HG03460 (cell line): ENCODE measurements at regions not wholly inside any gene's neighbourhood (a gene's known extent, or its start where the extent isn't known, plus 50 kb on each side); places are given as distances from the start of the nearest gene placed in this dataset.
"Not testable (repeated sequence)": the region's sequence is repeated elsewhere in the genome, so short reads cannot be mapped to it uniquely, and the experiment has no call there.

Experiments
- ATAC-seq: cut with Tn5 transposase; IDR thresholded peaks from one replicate; pipeline ENCODE4 v1.9.1; 2021; ENCODE audit not compliant: unreplicated experiment

- ATAC-seq: peak; percentile 62
Observed at GRCh38 chr21:8377093-8377841, 2144.1 kb upstream of the TPTE start.

DNA sequence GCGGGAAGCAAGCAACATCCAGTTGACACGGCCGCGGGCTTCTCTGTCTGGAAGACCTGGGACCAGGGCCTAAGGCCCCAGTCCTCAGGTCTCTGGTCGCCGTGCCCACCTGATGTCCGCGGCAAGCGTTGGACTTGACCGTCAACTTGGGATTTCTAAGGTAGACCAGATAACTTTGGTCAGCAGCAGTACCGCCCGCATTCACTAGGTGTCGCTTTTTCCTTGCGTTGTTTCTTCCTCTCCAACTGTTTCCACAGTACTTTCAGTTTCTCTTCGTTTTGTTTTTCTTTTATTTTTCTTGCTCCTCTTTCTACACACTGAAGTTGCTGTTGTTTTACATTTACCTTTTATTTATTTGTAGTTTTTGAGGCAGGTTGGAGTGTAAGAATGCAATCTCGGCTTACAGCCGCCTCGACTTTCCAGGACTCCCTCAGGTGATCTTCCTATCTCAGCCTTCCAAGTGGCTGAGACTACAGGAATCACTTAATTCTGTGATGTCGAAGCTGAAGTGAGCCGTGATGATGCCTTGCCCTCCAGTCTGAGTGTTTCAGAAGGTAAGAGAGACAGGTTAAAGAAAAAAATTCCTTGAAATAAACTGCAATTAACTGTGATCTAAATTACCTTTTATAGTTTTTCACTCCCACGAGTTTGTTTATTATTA is 2140.8 kb upstream of the TPTE start:
- not testable (repeated sequence) for ATAC-seq

DNA sequence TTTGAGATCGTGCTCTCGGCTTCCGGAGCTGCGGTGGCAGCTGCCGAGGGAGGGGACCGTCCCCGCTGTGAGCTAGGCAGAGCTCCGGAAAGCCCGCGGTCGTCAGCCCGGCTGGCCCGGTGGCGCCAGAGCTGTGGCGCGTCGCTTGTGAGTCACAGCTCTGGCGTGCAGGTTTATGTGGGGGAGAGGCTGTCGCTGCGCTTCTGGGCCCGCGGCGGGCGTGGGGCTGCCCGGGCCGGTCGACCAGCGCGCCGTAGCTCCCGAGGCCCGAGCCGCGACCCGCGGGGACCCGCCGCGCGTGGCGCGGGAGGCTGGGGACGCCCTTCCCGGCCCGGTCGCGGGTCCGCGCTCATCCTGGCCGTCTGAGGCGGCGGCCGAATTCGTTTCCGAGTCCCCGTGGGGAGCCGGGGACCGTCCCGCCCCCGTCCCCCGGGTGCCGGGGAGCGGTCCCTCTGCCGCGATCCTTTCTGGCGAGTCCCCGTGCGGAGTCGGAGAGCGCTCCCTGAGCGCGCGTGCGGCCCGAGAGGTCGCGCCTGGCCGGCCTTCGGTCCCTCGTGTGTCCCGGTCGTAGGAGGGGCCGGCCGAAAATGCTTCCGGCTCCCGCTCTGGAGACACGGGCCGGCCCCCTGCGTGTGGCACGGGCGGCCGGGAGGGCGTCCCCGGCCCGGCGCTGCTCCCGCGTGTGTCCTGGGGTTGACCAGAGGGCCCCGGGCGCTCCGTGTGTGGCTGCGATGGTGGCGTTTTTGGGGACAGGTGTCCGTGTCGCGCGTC is 2133.0 kb upstream of the TPTE start:
- not testable (repeated sequence) for ATAC-seq

- not testable (repeated sequence) for ATAC-seq
Observed at GRCh38 chr21:8388940-8389238, 2132.5 kb upstream of the TPTE start.

DNA sequence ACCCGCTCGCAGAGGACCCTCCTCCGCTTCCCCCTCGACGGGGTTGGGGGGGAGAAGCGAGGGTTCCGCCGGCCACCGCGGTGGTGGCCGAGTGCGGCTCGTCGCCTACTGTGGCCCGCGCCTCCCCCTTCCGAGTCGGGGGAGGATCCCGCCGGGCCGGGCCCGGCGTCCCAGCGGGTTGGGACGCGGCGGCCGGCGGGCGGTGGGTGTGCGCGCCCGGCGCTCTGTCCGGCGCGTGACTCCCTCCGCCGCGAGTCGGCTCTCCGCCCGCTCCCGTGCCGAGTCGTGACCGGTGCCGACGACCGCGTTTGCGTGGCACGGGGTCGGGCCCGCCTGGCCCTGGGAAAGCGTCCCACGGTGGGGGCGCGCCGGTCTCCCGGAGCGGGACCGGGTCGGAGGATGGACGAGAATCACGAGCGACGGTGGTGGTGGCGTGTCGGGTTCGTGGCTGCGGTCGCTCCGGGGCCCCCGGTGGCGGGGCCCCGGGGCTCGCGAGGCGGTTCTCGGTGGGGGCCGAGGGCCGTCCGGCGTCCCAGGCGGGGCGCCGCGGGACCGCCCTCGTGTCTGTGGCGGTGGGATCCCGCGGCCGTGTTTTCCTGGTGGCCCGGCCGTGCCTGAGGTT is 2130.7 kb upstream of the TPTE start:
- ATAC-seq: not testable (repeated sequence)

DNA sequence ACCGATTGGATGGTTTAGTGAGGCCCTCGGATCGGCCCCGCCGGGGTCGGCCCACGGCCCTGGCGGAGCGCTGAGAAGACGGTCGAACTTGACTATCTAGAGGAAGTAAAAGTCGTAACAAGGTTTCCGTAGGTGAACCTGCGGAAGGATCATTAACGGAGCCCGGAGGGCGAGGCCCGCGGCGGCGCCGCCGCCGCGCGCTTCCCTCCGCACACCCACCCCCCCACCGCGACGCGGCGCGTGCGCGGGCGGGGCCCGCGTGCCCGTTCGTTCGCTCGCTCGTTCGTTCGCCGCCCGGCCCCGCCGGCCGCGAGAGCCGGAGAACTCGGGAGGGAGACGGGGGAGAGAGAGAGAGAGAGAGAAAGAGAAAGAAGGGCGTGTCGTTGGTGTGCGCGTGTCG is 2127.0 kb upstream of the TPTE start:
- ATAC-seq: not testable (repeated sequence)

GRCh38 chr21:8395992-8396391 is 2125.4 kb upstream of the TPTE start:
- ATAC-seq: not testable (repeated sequence)

DNA sequence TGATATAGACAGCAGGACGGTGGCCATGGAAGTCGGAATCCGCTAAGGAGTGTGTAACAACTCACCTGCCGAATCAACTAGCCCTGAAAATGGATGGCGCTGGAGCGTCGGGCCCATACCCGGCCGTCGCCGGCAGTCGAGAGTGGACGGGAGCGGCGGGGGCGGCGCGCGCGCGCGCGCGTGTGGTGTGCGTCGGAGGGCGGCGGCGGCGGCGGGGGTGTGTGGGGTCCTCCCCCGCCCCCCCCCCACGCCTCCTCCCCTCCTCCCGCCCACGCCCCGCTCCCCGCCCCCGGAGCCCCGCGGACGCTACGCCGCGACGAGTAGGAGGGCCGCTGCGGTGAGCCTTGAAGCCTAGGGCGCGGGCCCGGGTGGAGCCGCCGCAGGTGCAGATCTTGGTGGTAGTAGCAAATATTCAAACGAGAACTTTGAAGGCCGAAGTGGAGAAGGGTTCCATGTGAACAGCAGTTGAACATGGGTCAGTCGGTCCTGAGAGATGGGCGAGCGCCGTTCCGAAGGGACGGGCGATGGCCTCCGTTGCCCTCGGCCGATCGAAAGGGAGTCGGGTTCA is 2122.4 kb upstream of the TPTE start:
- not testable (repeated sequence) for ATAC-seq

DNA sequence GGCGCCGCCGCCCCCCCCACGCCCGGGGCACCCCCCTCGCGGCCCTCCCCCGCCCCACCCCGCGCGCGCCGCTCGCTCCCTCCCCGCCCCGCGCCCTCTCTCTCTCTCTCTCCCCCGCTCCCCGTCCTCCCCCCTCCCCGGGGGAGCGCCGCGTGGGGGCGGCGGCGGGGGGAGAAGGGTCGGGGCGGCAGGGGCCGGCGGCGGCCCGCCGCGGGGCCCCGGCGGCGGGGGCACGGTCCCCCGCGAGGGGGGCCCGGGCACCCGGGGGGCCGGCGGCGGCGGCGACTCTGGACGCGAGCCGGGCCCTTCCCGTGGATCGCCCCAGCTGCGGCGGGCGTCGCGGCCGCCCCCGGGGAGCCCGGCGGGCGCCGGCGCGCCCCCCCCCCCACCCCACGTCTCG is 2121.5 kb upstream of the TPTE start:
- ATAC-seq: not testable (repeated sequence)

GRCh38 chr21:8401799-8402198 is 2119.6 kb upstream of the TPTE start:
- not testable (repeated sequence) for ATAC-seq

DNA sequence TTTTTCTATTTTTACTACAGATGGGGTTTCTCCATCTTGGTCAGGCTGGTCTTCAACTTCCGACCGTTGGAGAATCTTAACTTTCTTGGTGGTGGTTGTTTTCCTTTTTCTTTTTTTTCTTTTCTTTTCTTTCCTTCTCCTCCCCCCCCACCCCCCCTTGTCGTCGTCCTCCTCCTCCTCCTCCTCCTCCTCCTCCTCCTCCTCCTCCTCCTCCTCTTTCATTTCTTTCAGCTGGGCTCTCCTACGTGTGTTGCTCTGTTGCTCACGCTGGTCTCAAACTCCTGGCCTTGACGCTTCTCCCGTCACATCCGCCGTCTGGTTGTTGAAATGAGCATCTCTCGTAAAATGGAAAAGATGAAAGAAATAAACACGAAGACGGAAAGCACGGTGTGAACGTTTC is 2115.1 kb upstream of the TPTE start:
- not testable (repeated sequence) for ATAC-seq

GRCh38 chr21:8411139-8411671 is 2110.2 kb upstream of the TPTE start:
- not testable (repeated sequence) for ATAC-seq

- peak; percentile 80 for ATAC-seq
Observed at GRCh38 chr21:8419925-8420560, 2101.3 kb upstream of the TPTE start.

DNA sequence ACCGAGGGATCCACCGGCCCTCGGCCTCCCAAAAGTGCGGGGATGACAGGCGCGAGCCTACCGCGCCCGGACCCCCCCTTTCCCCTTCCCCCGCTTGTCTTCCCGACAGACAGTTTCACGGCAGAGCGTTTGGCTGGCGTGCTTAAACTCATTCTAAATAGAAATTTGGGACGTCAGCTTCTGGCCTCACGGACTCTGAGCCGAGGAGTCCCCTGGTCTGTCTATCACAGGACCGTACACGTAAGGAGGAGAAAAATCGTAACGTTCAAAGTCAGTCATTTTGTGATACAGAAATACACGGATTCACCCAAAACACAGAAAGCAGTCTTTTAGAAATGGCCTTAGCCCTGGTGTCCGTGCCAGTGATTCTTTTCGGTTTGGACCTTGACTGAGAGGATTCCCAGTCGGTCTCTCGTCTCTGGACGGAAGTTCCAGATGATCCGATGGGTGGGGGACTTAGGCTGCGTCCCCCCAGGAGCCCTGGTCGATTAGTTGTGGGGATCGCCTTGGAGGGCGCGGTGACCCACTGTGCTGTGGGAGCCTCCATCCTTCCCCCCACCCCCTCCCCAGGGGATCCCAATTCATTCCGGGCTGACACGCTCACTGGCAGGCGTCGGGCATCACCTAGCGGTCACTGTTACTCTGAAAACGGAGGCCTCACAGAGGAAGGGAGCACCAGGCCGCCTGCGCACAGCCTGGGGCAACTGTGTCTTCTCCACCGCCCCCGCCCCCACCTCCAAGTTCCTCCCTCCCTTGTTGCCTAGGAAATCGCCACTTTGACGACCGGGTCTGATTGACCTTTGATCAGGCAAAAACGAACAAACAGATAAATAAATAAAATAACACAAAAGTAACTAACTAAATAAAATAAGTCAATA is 2093.4 kb upstream of the TPTE start:
- ATAC-seq: peak; percentile 37

- peak; percentile 70 for ATAC-seq
Observed at GRCh38 chr21:8428668-8429456, 2092.5 kb upstream of the TPTE start.

GRCh38 chr21:8434710-8435109 is 2086.7 kb upstream of the TPTE start:
- not testable (repeated sequence) for ATAC-seq

DNA sequence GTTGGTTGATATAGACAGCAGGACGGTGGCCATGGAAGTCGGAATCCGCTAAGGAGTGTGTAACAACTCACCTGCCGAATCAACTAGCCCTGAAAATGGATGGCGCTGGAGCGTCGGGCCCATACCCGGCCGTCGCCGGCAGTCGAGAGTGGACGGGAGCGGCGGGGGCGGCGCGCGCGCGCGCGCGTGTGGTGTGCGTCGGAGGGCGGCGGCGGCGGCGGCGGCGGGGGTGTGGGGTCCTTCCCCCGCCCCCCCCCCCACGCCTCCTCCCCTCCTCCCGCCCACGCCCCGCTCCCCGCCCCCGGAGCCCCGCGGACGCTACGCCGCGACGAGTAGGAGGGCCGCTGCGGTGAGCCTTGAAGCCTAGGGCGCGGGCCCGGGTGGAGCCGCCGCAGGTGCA is 2078.3 kb upstream of the TPTE start:
- not testable (repeated sequence) for ATAC-seq

DNA sequence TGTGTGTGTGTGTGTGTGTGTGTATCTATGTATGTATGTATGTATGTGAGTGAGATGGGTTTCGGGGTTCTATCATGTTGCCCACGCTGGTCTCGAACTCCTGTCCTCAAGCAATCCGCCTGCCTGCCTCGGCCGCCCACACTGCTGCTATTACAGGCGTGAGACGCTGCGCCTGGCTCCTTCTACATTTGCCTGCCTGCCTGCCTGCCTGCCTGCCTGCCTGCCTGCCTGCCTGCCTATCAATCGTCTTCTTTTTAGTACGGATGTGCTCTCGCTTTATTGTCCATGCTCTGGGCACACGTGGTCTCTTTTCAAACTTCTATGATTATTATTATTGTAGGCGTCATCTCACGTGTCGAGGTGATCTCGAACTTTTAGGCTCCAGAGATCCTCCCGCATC is 2071.6 kb upstream of the TPTE start:
- not testable (repeated sequence) for ATAC-seq
